Hepatocyte (in vitro differentiated cells): ENCODE measurements at regions not wholly inside any gene's neighbourhood (a gene's known extent, or its start where the extent isn't known, plus 50 kb on each side); places are given as distances from the start of the nearest gene placed in this dataset.

ENCODE experiments used
- DNase-seq: peaks from one replicate; pipeline ENCODE4 v3.0.0-alpha.2; 2016; ENCODE audit warnings: low spot score
- H2AFZ ChIP-seq: fragments of 200-600 bp; sonication (generic); 2 replicates; pipeline ENCODE4 v1.6.0; 2016; ENCODE audit warnings: antibody characterized with exemption, mild to moderate bottlenecking
- H3K27ac ChIP-seq: fragments of 200-600 bp; sonication (generic); 2 replicates; pipeline ENCODE4 v1.5.1; 2016; ENCODE audit warnings: mild to moderate bottlenecking
- H3K27me3 ChIP-seq: fragments of 200-600 bp; sonication (generic); 2 replicates; pipeline ENCODE4 v1.6.1; 2016
- H3K36me3 ChIP-seq: fragments of 200-600 bp; sonication (generic); replicated peaks from 2 replicates; pipeline ENCODE4 v1.5.1; 2016; ENCODE audit warnings: low read depth; ENCODE audit not compliant: insufficient read depth
- H3K4me1 ChIP-seq: fragments of 200-600 bp; sonication (generic); 2 replicates; pipeline ENCODE4 v1.5.1; 2016; ENCODE audit warnings: mild to moderate bottlenecking, moderate library complexity; ENCODE audit not compliant: insufficient read depth
- H3K4me2 ChIP-seq: fragments of 200-600 bp; sonication (generic); 2 replicates; pipeline ENCODE4 v1.6.0; 2016
- H3K4me3 ChIP-seq: fragments of 200-600 bp; sonication (generic); 2 replicates; pipeline ENCODE4 v1.5.1; 2016; ENCODE audit warnings: mild to moderate bottlenecking
- H3K79me2 ChIP-seq: fragments of 200-600 bp; sonication (generic); 2 replicates; pipeline ENCODE4 v1.6.0; 2017; ENCODE audit warnings: mild to moderate bottlenecking
- H3K9me2 ChIP-seq: fragments of 200-600 bp; sonication (generic); replicated peaks from 2 replicates; pipeline ENCODE4 v1.6.0; 2017; ENCODE audit warnings: mild to moderate bottlenecking; ENCODE audit not compliant: insufficient read depth
- H3K9me3 ChIP-seq: fragments of 200-600 bp; sonication (generic); 2 replicates; pipeline ENCODE4 v1.5.1; 2016; ENCODE audit warnings: low read depth, mild to moderate bottlenecking
- H4K20me1 ChIP-seq: fragments of 200-600 bp; sonication (generic); 2 replicates; pipeline ENCODE4 v1.6.0; 2016; ENCODE audit warnings: mild to moderate bottlenecking; ENCODE audit not compliant: insufficient read depth, poor library complexity, severe bottlenecking
- EZH2 ChIP-seq: fragments of 200-600 bp; sonication (generic); IDR thresholded peaks from 2 replicates; pipeline ENCODE4 v1.6.1; 2016; ENCODE audit warnings: antibody characterized with exemption, mild to moderate bottlenecking, borderline replicate concordance
- EZH2phosphoT487 ChIP-seq: fragments of 200-600 bp; sonication (generic); IDR thresholded peaks from one replicate; pipeline ENCODE4 v1.6.1; 2018; ENCODE audit warnings: antibody characterized with exemption, mild to moderate bottlenecking, low read depth, moderate library complexity; ENCODE audit not compliant: unreplicated experiment, severe bottlenecking
- WGBS: methylation state at CpG from one replicate; pipeline ENCODE4 v1.1.6; 2016; ENCODE audit warnings: low lambda C conversion rate; ENCODE audit errors: missing lambda C conversion rate; 5-methylcytosine and 5-hydroxymethylcytosine counted together
- TF ChIP-seq, protein P1 (sequence below): fragments of 200-600 bp; sonication (generic); IDR thresholded peaks from 2 replicates; pipeline ENCODE4 v1.5.1; 2016; ENCODE audit warnings: antibody characterized with exemption, mild to moderate bottlenecking; ENCODE audit not compliant: poor library complexity

- Histone ChIP-seq H3K4me2 (no peak overlapping the region), H3K4me1 (no peaks in the 10 kb centered on the region), H3K27me3 (peaks cover 4% of the 10 kb centered on the region), H2AFZ (no peak overlapping the region), H3K79me2 (no peaks in the 10 kb centered on the region), H3K9me2 (no peaks in the 10 kb centered on the region), H3K9me3 (no peaks in the 10 kb centered on the region), H4K20me1 (no peaks in the 10 kb centered on the region), H3K36me3 (no peaks in the 10 kb centered on the region), H3K27ac (no peak overlapping the region), H3K4me3 (no peak overlapping the region)
- no peak for TF ChIP-seq EZH2phosphoT487
- TF ChIP-seq EZH2, result no peak
- TF ChIP-seq, protein P1, sequence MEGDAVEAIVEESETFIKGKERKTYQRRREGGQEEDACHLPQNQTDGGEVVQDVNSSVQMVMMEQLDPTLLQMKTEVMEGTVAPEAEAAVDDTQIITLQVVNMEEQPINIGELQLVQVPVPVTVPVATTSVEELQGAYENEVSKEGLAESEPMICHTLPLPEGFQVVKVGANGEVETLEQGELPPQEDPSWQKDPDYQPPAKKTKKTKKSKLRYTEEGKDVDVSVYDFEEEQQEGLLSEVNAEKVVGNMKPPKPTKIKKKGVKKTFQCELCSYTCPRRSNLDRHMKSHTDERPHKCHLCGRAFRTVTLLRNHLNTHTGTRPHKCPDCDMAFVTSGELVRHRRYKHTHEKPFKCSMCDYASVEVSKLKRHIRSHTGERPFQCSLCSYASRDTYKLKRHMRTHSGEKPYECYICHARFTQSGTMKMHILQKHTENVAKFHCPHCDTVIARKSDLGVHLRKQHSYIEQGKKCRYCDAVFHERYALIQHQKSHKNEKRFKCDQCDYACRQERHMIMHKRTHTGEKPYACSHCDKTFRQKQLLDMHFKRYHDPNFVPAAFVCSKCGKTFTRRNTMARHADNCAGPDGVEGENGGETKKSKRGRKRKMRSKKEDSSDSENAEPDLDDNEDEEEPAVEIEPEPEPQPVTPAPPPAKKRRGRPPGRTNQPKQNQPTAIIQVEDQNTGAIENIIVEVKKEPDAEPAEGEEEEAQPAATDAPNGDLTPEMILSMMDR, result no peak
- WGBS, result 91% methylated on average over 6 of the region's 6 CpGs
- DNase-seq, result no peak
Observed at GRCh38 chr4:146076081-146076480, 99.4 kb upstream of the LSM6 start.

DNA sequence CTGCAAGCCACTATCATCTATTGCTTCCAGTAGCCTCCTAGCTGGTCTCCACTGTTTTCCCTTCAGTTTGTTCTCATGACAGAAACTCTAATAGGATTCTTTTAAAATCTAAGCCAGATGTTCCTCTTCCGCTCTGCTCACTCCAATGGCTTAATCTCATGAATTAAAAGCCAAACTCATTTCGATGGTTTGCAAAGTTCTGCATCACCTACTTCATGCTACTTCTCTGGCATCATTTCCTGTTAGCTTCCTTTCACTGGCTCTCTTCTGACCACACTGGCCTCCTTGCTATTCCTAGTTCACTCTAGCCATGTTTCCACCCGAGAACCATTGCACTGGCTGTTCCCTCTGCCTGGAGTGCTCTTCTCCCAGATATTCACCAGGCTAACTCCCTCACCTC is 102.0 kb upstream of the LSM6 start:
- H3K4me2 ChIP-seq, result no peak overlapping the region
- TF ChIP-seq EZH2phosphoT487, result no peak
- TF ChIP-seq EZH2, result no peak
- TF ChIP-seq, protein P1, result no peak
- H3K27me3 ChIP-seq, result peaks cover 4% of the 10 kb centered on the region
- 67% methylated on average over 3 of the region's 3 CpGs for whole genome bisulfite sequencing
- no peak overlapping the region for H3K4me3 ChIP-seq
- no peak for DNase-seq
- H3K27ac ChIP-seq, result no peak overlapping the region
- no peaks in the 10 kb centered on the region for H3K4me1 ChIP-seq
- H2AFZ ChIP-seq, result no peak overlapping the region
- no peaks in the 10 kb centered on the region for H3K9me3 ChIP-seq
- no peaks in the 10 kb centered on the region for H4K20me1 ChIP-seq
- H3K9me2 ChIP-seq, result no peaks in the 10 kb centered on the region
- H3K36me3 ChIP-seq, result no peaks in the 10 kb centered on the region
- no peaks in the 10 kb centered on the region for H3K79me2 ChIP-seq

DNA sequence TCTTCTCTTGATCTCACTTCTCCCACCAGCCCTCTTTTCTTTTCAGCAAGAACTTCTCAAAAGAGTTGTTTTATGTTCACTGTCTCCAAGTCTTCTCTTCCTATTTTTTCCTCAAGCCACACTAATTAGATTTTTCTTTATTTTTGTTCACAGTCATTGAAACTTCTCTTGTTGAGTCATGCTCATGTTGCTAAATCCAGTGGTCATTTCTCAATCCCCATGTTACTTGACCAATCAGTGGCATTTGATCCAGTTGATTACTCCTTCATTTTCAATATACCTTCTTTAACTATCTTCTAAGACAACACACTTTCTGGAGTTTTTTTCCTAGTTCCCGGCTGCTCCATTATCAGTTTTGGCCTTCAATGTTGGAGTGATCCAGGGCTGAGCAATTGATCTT is 103.1 kb upstream of the LSM6 start:
- 80% methylated on average over 1 of the region's 1 CpG for WGBS

DNA sequence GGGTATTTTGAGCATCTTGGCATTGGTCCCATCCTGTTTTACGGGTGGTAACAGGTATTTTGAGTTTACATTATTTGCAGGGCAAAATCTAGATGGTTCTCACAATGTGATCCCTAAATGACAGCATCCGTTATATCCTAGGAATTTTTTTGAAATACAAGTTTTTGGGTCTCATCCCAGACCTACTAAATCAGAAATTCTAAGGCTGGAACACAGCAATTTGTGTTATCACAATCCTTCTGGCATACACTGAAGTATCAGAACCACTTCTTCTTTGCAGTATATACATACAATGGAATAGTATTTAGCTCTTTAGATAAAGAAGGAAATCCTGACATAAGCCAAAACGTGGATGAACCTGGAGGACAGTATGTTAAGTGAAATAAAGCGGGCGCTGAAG is 104.1 kb upstream of the LSM6 start:
- Histone ChIP-seq H3K9me3 (no peaks in the 10 kb centered on the region), H3K4me2 (no peak overlapping the region), H3K27me3 (peaks cover 4% of the 10 kb centered on the region), H3K9me2 (no peaks in the 10 kb centered on the region), H4K20me1 (no peaks in the 10 kb centered on the region), H3K36me3 (no peaks in the 10 kb centered on the region), H3K79me2 (no peaks in the 10 kb centered on the region), H3K4me3 (no peak overlapping the region), H2AFZ (no peak overlapping the region), H3K27ac (no peak overlapping the region), H3K4me1 (no peaks in the 10 kb centered on the region)
- TF ChIP-seq, protein P1, result no peak
- TF ChIP-seq EZH2phosphoT487 (no peak), EZH2 (no peak)
- 84% methylated on average over 5 of the region's 5 CpGs for WGBS
- DNase-seq, result no peak

More for the DNA sequence above, 103.1 kb upstream of the LSM6 start:
- Histone ChIP-seq H2AFZ (no peak overlapping the region), H3K9me2 (no peaks in the 10 kb centered on the region), H3K9me3 (no peaks in the 10 kb centered on the region), H3K4me3 (no peak overlapping the region), H4K20me1 (no peaks in the 10 kb centered on the region), H3K36me3 (no peaks in the 10 kb centered on the region), H3K4me1 (no peaks in the 10 kb centered on the region), H3K27ac (no peak overlapping the region), H3K79me2 (no peaks in the 10 kb centered on the region), H3K27me3 (peaks cover 4% of the 10 kb centered on the region), H3K4me2 (no peak overlapping the region)
- TF ChIP-seq EZH2phosphoT487, result no peak
- TF ChIP-seq, protein P1, result no peak
- no peak for TF ChIP-seq EZH2
- DNase-seq, result no peak
